GM10248 (cell line): ENCODE measurements at regions not wholly inside any gene's neighbourhood (a gene's known extent, or its start where the extent isn't known, plus 50 kb on each side); places are given as distances from the start of the nearest gene placed in this dataset.

Source experiments
- CTCF ChIA-PET: fragments of 300-600 bp; sonication (Branson Sonifier 250); formaldehyde crosslinking; extraction: SDS; loops from one replicate; lab custom pipeline; 2021; ENCODE audit warnings: antibody characterized with exemption; lab: Yijun Ruan, JAX
- POLR2A ChIA-PET: fragments of 350-650 bp; sonication (Branson Sonifier 250); formaldehyde crosslinking; extraction: SDS; loops from one replicate; lab custom pipeline; 2020; ENCODE audit warnings: antibody characterized with exemption; lab: Yijun Ruan, JAX
- DNase-seq: peaks from one replicate; pipeline ENCODE4 v3.0.0; 2012; ENCODE audit errors: extremely low spot score
- TF ChIP-seq, protein P1 (sequence below): IDR thresholded peaks from 2 replicates; pipeline ENCODE4 v1.5.1; 2012; ENCODE audit warnings: mild to moderate bottlenecking, low read depth; ENCODE audit errors: extremely low read depth, missing control alignments, control extremely low read depth

DNA sequence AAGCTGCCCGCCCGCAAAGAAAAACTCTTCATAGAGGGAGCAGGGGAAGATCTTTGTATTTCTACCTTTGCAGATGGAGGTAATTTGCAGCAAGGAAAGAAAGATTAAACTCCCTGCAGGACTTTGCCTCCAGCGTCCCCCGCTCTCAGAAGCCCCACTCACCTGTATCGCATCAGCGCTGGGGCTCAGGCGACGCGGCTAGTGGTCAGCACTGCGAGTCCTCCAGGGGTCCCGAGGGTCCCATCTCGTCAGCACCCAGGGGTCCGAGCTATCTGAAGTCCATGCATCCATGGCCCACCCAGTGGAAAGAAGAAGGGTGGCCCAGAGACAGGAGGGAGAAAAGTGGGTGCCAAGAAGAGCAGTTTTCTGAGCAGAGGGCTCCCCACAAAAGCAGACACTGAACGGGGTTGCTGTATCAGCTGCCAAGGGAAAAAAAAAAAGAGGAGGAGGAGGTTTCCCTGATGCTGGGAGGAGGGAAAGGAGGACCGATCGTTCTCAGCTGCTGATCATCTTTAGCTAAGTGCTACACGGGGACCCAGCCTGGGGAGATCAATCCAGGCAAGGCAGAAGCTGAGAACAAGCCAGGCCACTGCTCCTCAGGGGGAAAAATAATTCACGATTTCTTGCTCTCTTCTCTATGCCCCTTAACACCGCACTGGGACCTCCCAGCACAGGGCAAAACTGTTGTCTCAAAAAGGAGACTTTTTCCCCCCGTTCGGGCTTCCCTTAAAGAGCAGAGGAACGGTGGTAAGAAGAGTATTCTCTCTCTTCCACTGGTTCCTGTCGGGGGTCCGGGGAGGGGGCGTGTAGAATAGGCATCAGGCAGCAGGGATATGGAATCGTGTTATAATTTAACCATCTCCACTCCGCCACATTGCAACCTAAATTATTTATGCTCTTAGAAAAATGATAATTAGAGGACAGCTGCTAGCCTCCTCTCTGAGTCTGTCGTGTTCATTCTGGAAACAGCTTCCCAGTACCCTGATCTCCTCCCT, 117.7 kb upstream of the CACNA1A start:
- DNase-seq: no peak
- TF ChIP-seq, protein P1, sequence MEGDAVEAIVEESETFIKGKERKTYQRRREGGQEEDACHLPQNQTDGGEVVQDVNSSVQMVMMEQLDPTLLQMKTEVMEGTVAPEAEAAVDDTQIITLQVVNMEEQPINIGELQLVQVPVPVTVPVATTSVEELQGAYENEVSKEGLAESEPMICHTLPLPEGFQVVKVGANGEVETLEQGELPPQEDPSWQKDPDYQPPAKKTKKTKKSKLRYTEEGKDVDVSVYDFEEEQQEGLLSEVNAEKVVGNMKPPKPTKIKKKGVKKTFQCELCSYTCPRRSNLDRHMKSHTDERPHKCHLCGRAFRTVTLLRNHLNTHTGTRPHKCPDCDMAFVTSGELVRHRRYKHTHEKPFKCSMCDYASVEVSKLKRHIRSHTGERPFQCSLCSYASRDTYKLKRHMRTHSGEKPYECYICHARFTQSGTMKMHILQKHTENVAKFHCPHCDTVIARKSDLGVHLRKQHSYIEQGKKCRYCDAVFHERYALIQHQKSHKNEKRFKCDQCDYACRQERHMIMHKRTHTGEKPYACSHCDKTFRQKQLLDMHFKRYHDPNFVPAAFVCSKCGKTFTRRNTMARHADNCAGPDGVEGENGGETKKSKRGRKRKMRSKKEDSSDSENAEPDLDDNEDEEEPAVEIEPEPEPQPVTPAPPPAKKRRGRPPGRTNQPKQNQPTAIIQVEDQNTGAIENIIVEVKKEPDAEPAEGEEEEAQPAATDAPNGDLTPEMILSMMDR: no peak
- POLR2A ChIA-PET: no interaction called here
- CTCF ChIA-PET: no interaction called here

DNA sequence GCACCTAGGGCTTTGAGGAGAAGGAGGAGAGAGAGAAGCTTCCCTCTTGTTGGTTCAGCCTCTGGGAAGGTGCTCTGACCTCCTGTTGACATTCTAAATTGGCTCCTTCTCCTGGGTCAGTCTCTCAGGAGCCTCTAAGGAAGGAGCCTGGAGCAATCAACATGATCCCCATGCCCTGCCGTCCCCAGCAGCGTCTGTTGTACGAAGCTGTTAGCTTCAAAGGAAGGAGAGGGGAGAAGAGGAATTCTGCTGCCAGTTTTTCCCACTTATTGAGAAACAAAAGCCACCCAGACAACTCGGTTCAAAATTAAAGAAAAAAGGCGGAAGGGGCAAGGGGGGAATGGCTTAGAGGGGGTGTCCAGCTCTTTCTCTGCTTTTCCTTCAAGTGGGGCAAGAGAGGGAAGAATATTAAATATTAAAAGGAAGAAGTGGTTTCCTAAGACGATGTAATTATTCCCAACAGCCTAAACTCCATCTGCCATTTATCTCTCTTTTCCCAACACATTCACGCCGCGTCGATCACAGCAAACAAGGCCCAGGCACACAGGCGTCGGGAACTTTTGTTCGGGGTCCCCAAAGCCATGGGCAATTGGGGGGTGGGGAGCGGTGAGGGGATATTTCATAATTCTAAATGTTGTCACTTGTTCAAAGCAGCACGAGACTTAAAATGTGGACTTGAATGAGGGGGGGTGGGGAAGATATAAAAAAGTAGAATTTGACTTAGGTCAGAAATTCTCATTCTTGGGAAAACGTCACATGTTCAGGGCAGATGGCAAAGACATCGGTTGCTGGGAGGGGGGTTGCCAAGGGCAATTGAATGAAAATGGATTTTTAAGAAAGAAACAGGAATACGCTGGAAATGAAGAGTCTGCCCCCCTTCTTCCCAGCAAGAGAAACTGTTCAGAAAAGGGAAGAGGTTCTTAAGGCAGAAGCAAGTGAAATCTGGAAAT, 116.8 kb upstream of the CACNA1A start:
- ChIA-PET CTCF (no interaction called here), POLR2A (no interaction called here)
- no peak for DNase-seq
- TF ChIP-seq, protein P1: no peak

DNA sequence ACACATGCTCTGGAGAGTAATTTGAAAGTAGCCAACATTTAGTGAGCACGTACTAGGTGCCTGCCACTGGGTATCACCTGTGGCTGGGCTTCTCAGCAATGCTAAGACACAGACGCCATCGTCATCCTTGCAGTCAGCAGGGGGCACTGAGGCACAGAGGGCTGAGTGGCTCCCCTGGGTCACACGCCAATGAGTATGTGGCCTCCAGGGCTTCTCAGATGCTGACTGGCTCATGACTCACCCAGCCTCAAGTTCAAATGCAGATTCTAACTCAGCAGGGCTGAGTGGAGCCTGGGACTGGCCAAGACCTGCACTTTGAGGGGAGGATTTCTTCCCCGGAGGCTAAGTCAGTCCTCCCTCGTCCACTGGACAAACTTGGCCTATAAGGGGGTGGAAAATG, 115.1 kb upstream of the CACNA1A start:
- TF ChIP-seq, protein P1: no peak
- no peak for DNase-seq
- CTCF ChIA-PET: no interaction called here
- POLR2A ChIA-PET: no interaction called here

DNA sequence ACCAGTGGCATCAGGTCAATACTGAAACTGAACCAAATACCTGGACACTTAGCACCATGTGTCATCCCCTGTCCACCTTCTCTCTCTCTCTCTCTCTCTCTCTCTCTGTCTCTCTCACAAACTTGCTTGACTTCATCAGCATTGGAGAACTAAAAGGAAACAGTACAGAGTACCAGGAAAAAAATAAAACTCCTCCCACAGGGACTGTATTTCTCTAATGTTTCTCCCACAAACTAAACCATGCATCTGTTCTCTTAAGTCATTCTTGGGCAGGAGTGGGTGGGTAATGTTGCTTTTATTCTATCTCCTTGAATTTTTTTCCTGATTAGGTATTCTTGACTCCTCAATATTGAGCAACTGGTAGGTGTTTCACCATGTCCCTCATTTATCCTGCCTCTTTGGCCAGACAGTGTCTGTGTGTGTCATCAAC, 112.9 kb upstream of the CACNA1A start:
- DNase-seq: no peak
- CTCF ChIA-PET: no interaction called here
- TF ChIP-seq, protein P1: no peak

DNA sequence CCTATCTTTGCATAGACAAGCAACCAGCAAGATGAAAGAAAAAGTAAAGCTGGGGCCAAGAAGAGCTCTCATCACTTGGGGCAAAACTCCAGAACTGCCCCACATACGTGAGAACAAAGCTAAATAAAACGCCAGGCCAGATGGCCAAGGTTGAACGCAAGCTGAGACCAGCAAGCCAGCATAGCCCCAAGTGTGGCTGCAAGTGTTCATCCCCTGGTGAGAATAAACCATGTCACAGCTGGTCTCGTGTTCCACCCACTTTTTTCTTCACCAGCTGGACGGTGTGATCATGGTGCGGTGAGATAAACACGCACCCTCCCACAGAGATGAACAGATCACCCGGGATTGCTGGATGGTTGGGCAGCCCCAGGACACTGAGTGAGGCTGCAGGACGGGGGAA, 109.6 kb upstream of the CACNA1A start:
- ChIA-PET POLR2A (no interaction called here), CTCF (interaction anchor here (2.3 kb wide), 1 partner anchor 26 kb away, joined by 9 read pairs; no protein-coding TSS in a partner anchor)
- no peak for DNase-seq
- TF ChIP-seq, protein P1: no peak

More for the DNA sequence above, 112.9 kb upstream of the CACNA1A start:
- POLR2A ChIA-PET: no interaction called here

DNA sequence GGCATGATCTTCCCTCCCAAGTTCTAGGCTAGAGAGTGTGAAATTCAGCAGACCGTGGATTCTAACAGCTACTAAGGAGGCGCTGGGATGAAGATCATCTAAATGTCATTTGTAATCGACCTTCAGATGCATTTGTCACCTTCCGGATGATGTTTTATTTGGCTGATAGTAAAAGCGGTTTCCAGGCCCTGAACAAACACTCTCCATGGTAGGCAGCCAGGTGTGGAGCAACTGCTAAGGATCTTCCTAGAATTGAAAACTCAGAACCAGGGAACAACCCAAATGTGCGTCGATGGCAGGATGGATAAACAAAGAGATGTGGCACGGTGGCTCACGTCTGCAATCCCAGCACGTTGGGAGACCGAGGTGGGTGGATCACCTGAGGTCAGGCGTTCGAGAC, 107.2 kb upstream of the CACNA1A start:
- DNase-seq: no peak
- TF ChIP-seq, protein P1: no peak
- CTCF ChIA-PET: interaction anchor here (1.4 kb wide), 1 partner anchor 335 kb away, joined by 4 read pairs; no protein-coding TSS in a partner anchor
- POLR2A ChIA-PET: no interaction called here
